ENCODE measurements at regions not wholly inside any gene's neighbourhood (a gene's known extent, or its start where the extent isn't known, plus 50 kb on each side); places are given as distances from the start of the nearest gene placed in this dataset.

DNA sequence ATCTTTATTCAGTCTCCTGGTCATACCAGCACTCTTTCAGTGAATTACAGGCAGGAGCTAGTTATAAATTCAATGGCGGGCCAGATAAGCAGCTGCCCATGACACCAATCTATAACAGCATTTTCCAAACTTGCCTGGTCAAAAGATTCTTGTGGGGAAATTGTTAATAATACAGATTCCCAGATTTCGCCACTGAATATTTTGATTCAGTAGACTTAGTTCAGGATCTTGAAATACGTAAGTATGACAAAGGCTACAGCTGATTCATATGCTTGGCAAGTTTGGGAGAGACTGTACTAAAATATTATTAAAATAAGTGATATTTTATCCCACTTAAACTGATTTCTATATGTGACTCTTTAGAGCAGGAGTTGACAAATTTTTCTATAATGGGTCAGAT lies 119.3 kb downstream of the TMCO5A start:
- TF ChIP-seq MAX (IDR thresholded peaks at IDR 0.05) (no peak), TEAD4 (IDR thresholded peaks at IDR 0.05) (no peak), REST (IDR thresholded peaks at IDR 0.05; ENCODE audit: low read depth) (no peak), CREB1 (IDR thresholded peaks at IDR 0.05; ENCODE audit: low read depth) (no peak), YY1 (IDR thresholded peaks at IDR 0.05; ENCODE audit: low read depth) (no peak), EP300 (IDR thresholded peaks at IDR 0.05; ENCODE audit: borderline replicate concordance) (no peak), TAF1 (IDR thresholded peaks at IDR 0.05; ENCODE audit: low read depth) (no peak), NFIC (IDR thresholded peaks at IDR 0.05) (no peak), FOXM1 (IDR thresholded peaks at IDR 0.05; ENCODE audit: borderline replicate concordance, low read depth) (no peak), CEBPB (IDR thresholded peaks at IDR 0.05) (no peak), TCF12 (IDR thresholded peaks at IDR 0.05; ENCODE audit: low read depth) (no peak)
- TF ChIP-seq, protein P1, sequence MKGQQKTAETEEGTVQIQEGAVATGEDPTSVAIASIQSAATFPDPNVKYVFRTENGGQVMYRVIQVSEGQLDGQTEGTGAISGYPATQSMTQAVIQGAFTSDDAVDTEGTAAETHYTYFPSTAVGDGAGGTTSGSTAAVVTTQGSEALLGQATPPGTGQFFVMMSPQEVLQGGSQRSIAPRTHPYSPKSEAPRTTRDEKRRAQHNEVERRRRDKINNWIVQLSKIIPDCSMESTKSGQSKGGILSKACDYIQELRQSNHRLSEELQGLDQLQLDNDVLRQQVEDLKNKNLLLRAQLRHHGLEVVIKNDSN (IDR thresholded peaks at IDR 0.05), result no peak
